Smooth muscle cell (in vitro differentiated cells): ENCODE measurements at regions not wholly inside any gene's neighbourhood (a gene's known extent, or its start where the extent isn't known, plus 50 kb on each side); places are given as distances from the start of the nearest gene placed in this dataset.

Experiments
- DNase-seq: peaks from one replicate; lab custom pipeline; 2025; ENCODE audit not compliant: unreplicated experiment; lab: John Stamatoyannopoulos, UW
- H2AFZ ChIP-seq: fragments of 200-600 bp; sonication (generic); 2 replicates; pipeline ENCODE4 v1.6.0; 2016; ENCODE audit warnings: antibody characterized with exemption, low read depth, mild to moderate bottlenecking
- H3F3A ChIP-seq: fragments of 200-600 bp; sonication (generic); 2 replicates; pipeline ENCODE4 v1.6.0; 2017; ENCODE audit warnings: antibody characterized with exemption, low read depth
- H3K27ac ChIP-seq: fragments of 200-600 bp; sonication (generic); 2 replicates; pipeline ENCODE4 v1.5.1; 2016; ENCODE audit warnings: low read depth, mild to moderate bottlenecking
- H3K27me3 ChIP-seq: fragments of 200-600 bp; sonication (generic); 2 replicates; pipeline ENCODE4 v1.6.1; 2016; ENCODE audit warnings: low read depth, mild to moderate bottlenecking
- H3K36me3 ChIP-seq: fragments of 200-600 bp; sonication (generic); 2 replicates; pipeline ENCODE4 v1.5.1; 2016; ENCODE audit warnings: low read depth
- H3K4me1 ChIP-seq: fragments of 200-600 bp; sonication (generic); 2 replicates; pipeline ENCODE4 v1.5.1; 2016; ENCODE audit warnings: low read depth
- H3K4me2 ChIP-seq: fragments of 200-600 bp; sonication (generic); 2 replicates; pipeline ENCODE4 v1.6.0; 2016; ENCODE audit warnings: mild to moderate bottlenecking
- H3K4me3 ChIP-seq: fragments of 200-600 bp; sonication (generic); 2 replicates; pipeline ENCODE4 v1.5.1; 2016; ENCODE audit warnings: mild to moderate bottlenecking
- H3K79me2 ChIP-seq: fragments of 200-600 bp; sonication (generic); 2 replicates; pipeline ENCODE4 v1.6.0; 2016; ENCODE audit warnings: low read depth, mild to moderate bottlenecking
- H3K9ac ChIP-seq: fragments of 200-600 bp; sonication (generic); 2 replicates; pipeline ENCODE4 v1.6.0; 2016; ENCODE audit warnings: low read depth
- H3K9me3 ChIP-seq: fragments of 200-600 bp; sonication (generic); replicated peaks from 2 replicates; pipeline ENCODE4 v1.5.1; 2016; ENCODE audit warnings: low read depth
- H4K20me1 ChIP-seq: fragments of 200-600 bp; sonication (generic); 2 replicates; pipeline ENCODE4 v1.6.0; 2016; ENCODE audit warnings: low read depth
- CTCF ChIP-seq: fragments of 200-600 bp; sonication (generic); IDR thresholded peaks from 2 replicates; pipeline ENCODE4 v1.5.1; 2017; ENCODE audit warnings: borderline replicate concordance, mild to moderate bottlenecking, antibody characterized with exemption; ENCODE audit not compliant: insufficient read depth, poor library complexity, severe bottlenecking
- WGBS: methylation state at CpG from one replicate; pipeline ENCODE4 v1.1.7; 2016; ENCODE audit warnings: low lambda C conversion rate; 5-methylcytosine and 5-hydroxymethylcytosine counted together

DNA sequence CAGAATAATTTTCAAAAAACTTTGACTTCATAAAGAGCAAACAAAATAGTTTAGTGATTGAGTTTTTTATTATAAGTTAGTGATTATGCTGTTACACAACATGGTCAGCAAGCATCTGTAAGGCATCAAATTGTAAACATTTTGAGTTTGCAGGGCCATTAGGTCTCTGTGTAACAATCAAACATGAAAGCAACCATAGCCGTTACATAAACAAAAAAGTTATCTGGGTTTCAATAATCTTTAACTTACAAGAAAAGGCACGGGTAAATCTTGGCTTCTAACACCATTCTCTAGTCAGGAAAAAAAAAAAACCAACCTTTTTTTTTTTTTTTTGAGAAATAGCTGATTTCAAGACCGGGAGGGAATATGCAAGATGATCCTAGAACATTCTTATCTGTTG is 1941.1 kb downstream of the PCDH7 start:
- TF ChIP-seq CTCF = no peak
- no peak for DNase-seq
- no peaks in the 10 kb centered on the region for H4K20me1 ChIP-seq
- no peak overlapping the region for H3K9ac ChIP-seq
- no peaks in the 10 kb centered on the region for H3K36me3 ChIP-seq
- no peaks in the 10 kb centered on the region for H3K4me1 ChIP-seq
- no peaks in the 10 kb centered on the region for H3F3A ChIP-seq
- no peaks in the 10 kb centered on the region for H3K27me3 ChIP-seq
- no peak overlapping the region for H3K27ac ChIP-seq
- H2AFZ ChIP-seq = peak overlapping the region; percentile 78
- no peaks in the 10 kb centered on the region for H3K79me2 ChIP-seq
- H3K4me3 ChIP-seq = no peak overlapping the region
- WGBS = 35% methylated on average over 3 of the region's 3 CpGs
- H3K9me3 ChIP-seq = no peaks in the 10 kb centered on the region
- no peak overlapping the region for H3K4me2 ChIP-seq

DNA sequence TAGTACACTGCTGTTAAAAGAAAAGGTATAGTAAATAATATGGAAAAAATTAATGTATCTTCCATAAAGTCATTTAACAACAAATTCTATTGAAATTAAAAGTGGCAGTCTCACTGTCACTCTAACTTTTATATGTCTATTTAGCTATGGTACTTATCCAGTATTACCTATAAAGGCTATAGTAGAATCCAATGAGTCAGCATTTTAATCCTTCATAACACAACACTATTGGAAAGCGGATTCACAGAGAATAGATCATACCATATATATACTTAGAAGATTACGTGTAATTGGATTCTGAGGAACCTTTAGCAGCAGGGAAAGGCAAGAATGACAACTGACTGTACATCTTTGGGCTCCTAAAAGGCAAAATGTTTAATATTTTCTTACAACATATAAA is 1942.6 kb downstream of the PCDH7 start:
- no peak for DNase-seq
- Histone ChIP-seq H3K4me3 (no peak overlapping the region), H3K4me2 (no peak overlapping the region), H3F3A (no peaks in the 10 kb centered on the region), H3K27me3 (no peaks in the 10 kb centered on the region), H3K79me2 (no peaks in the 10 kb centered on the region), H3K9ac (no peak overlapping the region), H3K36me3 (no peaks in the 10 kb centered on the region), H3K9me3 (no peaks in the 10 kb centered on the region), H2AFZ (no peak overlapping the region), H4K20me1 (no peaks in the 10 kb centered on the region), H3K27ac (no peak overlapping the region), H3K4me1 (no peaks in the 10 kb centered on the region)
- TF ChIP-seq CTCF = no peak
- 90% methylated on average over 2 of the region's 2 CpGs for WGBS

DNA sequence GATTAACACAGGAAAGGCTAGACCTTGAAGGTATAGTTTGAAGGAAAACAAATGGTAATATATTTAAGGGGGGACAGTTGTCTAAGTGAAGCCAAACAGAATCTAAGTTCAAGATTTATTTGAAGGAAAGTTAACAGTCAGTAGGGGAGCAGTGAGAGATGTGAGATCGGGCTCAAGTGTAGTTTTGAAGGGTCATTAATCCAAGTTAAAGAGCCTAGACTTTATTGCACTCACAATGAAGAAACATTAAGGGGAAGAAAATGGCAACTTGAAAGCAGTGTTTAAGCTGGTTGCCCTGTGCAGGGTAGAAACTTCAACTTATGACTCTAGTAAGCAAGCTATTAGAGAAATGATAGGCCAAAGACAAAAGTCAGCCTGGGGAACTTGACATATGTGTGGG is 1952.2 kb downstream of the PCDH7 start:
- WGBS = 65% methylated on average over 1 of the region's 1 CpG
- DNase-seq = no peak
- H3K9ac ChIP-seq = no peak overlapping the region
- no peak overlapping the region for H3K4me2 ChIP-seq
- H3K79me2 ChIP-seq = no peaks in the 10 kb centered on the region
- no peak overlapping the region for H3K27ac ChIP-seq
- no peak overlapping the region for H2AFZ ChIP-seq
- H3K9me3 ChIP-seq = no peaks in the 10 kb centered on the region
- TF ChIP-seq CTCF = no peak
- no peaks in the 10 kb centered on the region for H3K4me1 ChIP-seq
- H4K20me1 ChIP-seq = no peaks in the 10 kb centered on the region
- no peaks in the 10 kb centered on the region for H3K27me3 ChIP-seq
- H3F3A ChIP-seq = no peaks in the 10 kb centered on the region
- H3K36me3 ChIP-seq = no peaks in the 10 kb centered on the region
- no peak overlapping the region for H3K4me3 ChIP-seq

DNA sequence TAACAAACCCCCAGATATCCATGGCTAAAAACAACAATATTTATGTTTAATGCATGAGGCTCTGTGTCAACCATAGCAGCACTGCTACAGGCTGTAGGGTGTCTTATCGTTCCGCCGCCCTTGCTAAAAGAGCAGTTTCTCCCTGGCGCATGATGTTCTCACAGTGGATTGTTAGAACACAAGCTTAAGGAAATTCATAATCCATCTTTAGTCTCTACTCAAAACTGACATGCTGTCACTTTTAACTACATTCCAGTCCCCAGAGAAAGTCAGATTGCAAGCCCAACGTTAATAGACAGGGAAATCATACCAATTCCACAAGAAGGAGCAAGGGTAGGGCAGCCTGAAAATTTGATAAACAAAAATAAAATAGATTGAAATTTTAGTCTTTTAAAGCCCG is 1960.8 kb downstream of the PCDH7 start:
- H3K79me2 ChIP-seq = no peaks in the 10 kb centered on the region
- H3K36me3 ChIP-seq = no peaks in the 10 kb centered on the region
- no peaks in the 10 kb centered on the region for H3K4me1 ChIP-seq
- TF ChIP-seq CTCF = no peak
- no peaks in the 10 kb centered on the region for H4K20me1 ChIP-seq
- H3F3A ChIP-seq = no peaks in the 10 kb centered on the region
- H3K27ac ChIP-seq = no peak overlapping the region
- H3K9me3 ChIP-seq = no peaks in the 10 kb centered on the region
- no peaks in the 10 kb centered on the region for H3K27me3 ChIP-seq
- no peak overlapping the region for H3K4me2 ChIP-seq
- no peak for DNase-seq
- 92% methylated on average over 6 of the region's 6 CpGs for WGBS
- H3K4me3 ChIP-seq = no peak overlapping the region
- H3K9ac ChIP-seq = no peak overlapping the region
- H2AFZ ChIP-seq = no peak overlapping the region
